Liver (tissue), 8 donors: ENCODE measurements at regions not wholly inside any gene's neighbourhood (a gene's known extent, or its start where the extent isn't known, plus 50 kb on each side); places are given as distances from the start of the nearest gene placed in this dataset.

Experiments used
- DNase-seq: peaks from one replicate; pipeline ENCODE4 v3.0.0-alpha.2; 2017; ENCODE audit warnings: low spot score
- H3K27ac ChIP-seq, 2 donors: one replicate each; pipeline ENCODE4 v1.7.0; 2013; ENCODE audit warnings: inconsistent platforms in 2 of 2, low read length in 2 of 2, control low read depth in 1 of 2, low read depth in 1 of 2, mild to moderate bottlenecking in 1 of 2
- H3K27me3 ChIP-seq, 4 donors: one replicate each; pipeline versions ENCODE4 v1.6.1 to v1.7.0; 2013; ENCODE audit warnings: low read length in 3 of 4, inconsistent platforms in 1 of 4, mild to moderate bottlenecking in 1 of 4, moderate library complexity in 1 of 4; ENCODE audit not compliant: control insufficient read depth in 4 of 4, insufficient read depth in 4 of 4
- H3K36me3 ChIP-seq, 4 donors: one replicate each; pipeline versions ENCODE4 v1.6.1 to v1.7.0; 2013; ENCODE audit warnings: low read length in 3 of 4, mild to moderate bottlenecking in 3 of 4, low read depth in 1 of 4, moderate library complexity in 1 of 4; ENCODE audit not compliant: control insufficient read depth in 4 of 4, insufficient read depth in 3 of 4
- H3K4me1 ChIP-seq, 4 donors: one replicate each; pipeline versions ENCODE4 v1.6.1 to v1.7.0; 2013; ENCODE audit warnings: low read length in 3 of 4, mild to moderate bottlenecking in 3 of 4, moderate library complexity in 1 of 4; ENCODE audit not compliant: control insufficient read depth in 4 of 4, insufficient read depth in 4 of 4
- H3K4me3 ChIP-seq, 3 donors: one replicate each; pipeline versions ENCODE4 v1.6.1 to v1.7.0; 2013; ENCODE audit warnings: low read length in 3 of 3, control low read depth in 1 of 3, low read depth in 1 of 3, mild to moderate bottlenecking in 1 of 3
- H3K9ac ChIP-seq, 2 donors: one replicate each; pipeline ENCODE4 v1.7.0; 2013; ENCODE audit warnings: low read length in 2 of 2, mild to moderate bottlenecking in 2 of 2, moderate library complexity in 2 of 2, control low read depth in 1 of 2, low read depth in 1 of 2
- H3K9me3 ChIP-seq, 4 donors: one replicate each; pipeline versions ENCODE4 v1.6.1 to v1.7.0; 2013; ENCODE audit warnings: low read length in 3 of 4; ENCODE audit not compliant: control insufficient read depth in 4 of 4
- EGR1 ChIP-seq, 2 donors: IDR thresholded peaks; 2 replicates each; pipeline ENCODE4 v1.6.1; 2016 to 2018; ENCODE audit warnings: antibody characterized with exemption in 2 of 2, low read depth in 2 of 2
- FOXA1 ChIP-seq: IDR thresholded peaks from 2 replicates; pipeline ENCODE4 v1.6.1; 2016; ENCODE audit warnings: antibody characterized with exemption
- FOXA2 ChIP-seq: IDR thresholded peaks from 2 replicates; pipeline ENCODE4 v1.6.1; 2016; ENCODE audit warnings: antibody characterized with exemption
- GABPA ChIP-seq, 2 donors: IDR thresholded peaks in 1 of 2; conservative IDR thresholded peaks in 1 of 2; 2 replicates each; pipeline ENCODE4 v1.6.1; 2016; ENCODE audit warnings: antibody characterized with exemption in 2 of 2, mild to moderate bottlenecking in 1 of 2, moderate library complexity in 1 of 2
- HNF4A ChIP-seq, 2 donors: conservative IDR thresholded peaks; 2 replicates each; pipeline ENCODE4 v1.6.1; 2016; ENCODE audit warnings: antibody characterized with exemption in 2 of 2, mild to moderate bottlenecking in 2 of 2
- HNF4G ChIP-seq: IDR thresholded peaks from 2 replicates; pipeline ENCODE4 v1.6.1; 2016; ENCODE audit warnings: antibody characterized with exemption
- JUND ChIP-seq, 2 donors: IDR thresholded peaks; 2 replicates each; pipeline ENCODE4 v1.6.1; 2016; ENCODE audit warnings: antibody characterized with exemption in 2 of 2
- NR2F2 ChIP-seq: IDR thresholded peaks from 2 replicates; pipeline ENCODE4 v1.6.1; 2016; ENCODE audit warnings: antibody characterized with exemption
- RAD21 ChIP-seq, 2 donors: IDR thresholded peaks; 2 replicates each; pipeline ENCODE4 v1.6.1; 2016; ENCODE audit warnings: antibody characterized with exemption in 2 of 2, mild to moderate bottlenecking in 2 of 2
- RXRA ChIP-seq, 2 donors: IDR thresholded peaks; 2 replicates each; pipeline ENCODE4 v1.6.1; 2017 to 2018; ENCODE audit warnings: antibody characterized with exemption in 2 of 2, mild to moderate bottlenecking in 1 of 2
- SP1 ChIP-seq: IDR thresholded peaks from 2 replicates; pipeline ENCODE4 v1.6.1; 2018; ENCODE audit warnings: antibody characterized with exemption, mild to moderate bottlenecking
- TAF1 ChIP-seq: conservative IDR thresholded peaks from 2 replicates; pipeline ENCODE4 v1.6.1; 2016; ENCODE audit warnings: antibody characterized with exemption, mild to moderate bottlenecking
- YY1 ChIP-seq: IDR thresholded peaks from 2 replicates; pipeline ENCODE4 v1.6.1; 2016; ENCODE audit warnings: antibody characterized with exemption, mild to moderate bottlenecking
- WGBS: extraction: QIAGEN DNeasy Blood & Tissue Kit; methylation state at CpG from one replicate; pipeline ENCODE4 v1.1.7; 2013; 5-methylcytosine and 5-hydroxymethylcytosine counted together
- TF ChIP-seq, protein P1 (sequence below): fragments of 150-350 bp; IDR thresholded peaks from 2 replicates; pipeline ENCODE4 v1.5.1; 2017; ENCODE audit warnings: improper control_type of control experiment, low read depth, low read length; ENCODE audit not compliant: missing input control
- TF ChIP-seq, protein P2 (sequence below): IDR thresholded peaks from 2 replicates; pipeline ENCODE4 v1.6.1; 2016; ENCODE audit warnings: antibody characterized with exemption
- TF ChIP-seq, protein P3 (sequence below): IDR thresholded peaks from 2 replicates; pipeline ENCODE4 v1.6.1; 2016; ENCODE audit warnings: antibody characterized with exemption
- TF ChIP-seq, protein P4 (sequence below): IDR thresholded peaks from 2 replicates; pipeline ENCODE4 v1.6.1; 2016; ENCODE audit warnings: antibody characterized with exemption, mild to moderate bottlenecking
- TF ChIP-seq, protein P5 (sequence below): IDR thresholded peaks from 2 replicates; pipeline ENCODE4 v1.6.1; 2016; ENCODE audit warnings: antibody characterized with exemption
- donor health status: healthy.
- donor health status: healthy.
- donor health status: healthy.
- donor health status: healthy.
- donor health status: healthy.

DNA sequence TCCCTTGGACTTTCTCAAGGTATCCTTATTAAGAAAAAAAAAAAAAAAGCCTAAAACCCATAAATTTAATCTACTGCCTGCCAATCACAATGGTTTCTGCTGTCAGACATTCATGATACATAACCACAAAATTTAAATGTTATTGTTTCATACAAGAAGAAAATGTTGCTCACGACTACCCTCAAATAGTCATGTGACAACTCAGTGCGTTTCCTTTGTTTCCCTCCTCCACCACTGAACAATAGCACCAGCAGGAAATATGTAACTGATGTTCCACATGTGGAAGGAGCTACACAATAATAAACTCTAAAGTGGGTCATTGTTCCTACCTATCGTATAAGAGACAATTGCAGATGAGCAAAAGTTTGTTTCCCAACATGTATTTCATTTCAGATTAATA is 244.1 kb upstream of the EDNRA start:
- Histone ChIP-seq H3K27me3 (peaks cover 0 to 2% (median 0%) of the 10 kb centered on the region in 4 donors), H3K9ac (no peak overlapping the region), H3K9me3 (peaks cover 0 to 3% (median 0%) of the 10 kb centered on the region in 4 donors), H3K4me3 (no peak overlapping the region), H3K27ac (no peak overlapping the region), H3K36me3 (no peaks in the 10 kb centered on the region), H3K4me1 (no peaks in the 10 kb centered on the region)
- WGBS: 65% methylated on average over 3 of the region's 3 CpGs
- DNase-seq: no peak
- TF ChIP-seq FOXA2 (no peak), NR2F2 (no peak), FOXA1 (no peak), RXRA (IDR thresholded peaks at IDR 0.05) (no peak), HNF4A (conservative IDR thresholded peaks at IDR 0.05) (no peak), GABPA (IDR thresholded peaks at IDR 0.05 in 1 of 2, conservative IDR thresholded peaks at IDR 0.05 in 1 of 2) (no peak), SP1 (no peak), JUND (IDR thresholded peaks at IDR 0.05) (no peak), EGR1 (IDR thresholded peaks at IDR 0.05; ENCODE audit: low read depth in 2 of 2) (no peak), RAD21 (IDR thresholded peaks at IDR 0.05) (no peak), YY1 (no peak), HNF4G (no peak), TAF1 (no peak)
- TF ChIP-seq, protein P1, sequence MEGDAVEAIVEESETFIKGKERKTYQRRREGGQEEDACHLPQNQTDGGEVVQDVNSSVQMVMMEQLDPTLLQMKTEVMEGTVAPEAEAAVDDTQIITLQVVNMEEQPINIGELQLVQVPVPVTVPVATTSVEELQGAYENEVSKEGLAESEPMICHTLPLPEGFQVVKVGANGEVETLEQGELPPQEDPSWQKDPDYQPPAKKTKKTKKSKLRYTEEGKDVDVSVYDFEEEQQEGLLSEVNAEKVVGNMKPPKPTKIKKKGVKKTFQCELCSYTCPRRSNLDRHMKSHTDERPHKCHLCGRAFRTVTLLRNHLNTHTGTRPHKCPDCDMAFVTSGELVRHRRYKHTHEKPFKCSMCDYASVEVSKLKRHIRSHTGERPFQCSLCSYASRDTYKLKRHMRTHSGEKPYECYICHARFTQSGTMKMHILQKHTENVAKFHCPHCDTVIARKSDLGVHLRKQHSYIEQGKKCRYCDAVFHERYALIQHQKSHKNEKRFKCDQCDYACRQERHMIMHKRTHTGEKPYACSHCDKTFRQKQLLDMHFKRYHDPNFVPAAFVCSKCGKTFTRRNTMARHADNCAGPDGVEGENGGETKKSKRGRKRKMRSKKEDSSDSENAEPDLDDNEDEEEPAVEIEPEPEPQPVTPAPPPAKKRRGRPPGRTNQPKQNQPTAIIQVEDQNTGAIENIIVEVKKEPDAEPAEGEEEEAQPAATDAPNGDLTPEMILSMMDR: no peak
- TF ChIP-seq, protein P2, sequence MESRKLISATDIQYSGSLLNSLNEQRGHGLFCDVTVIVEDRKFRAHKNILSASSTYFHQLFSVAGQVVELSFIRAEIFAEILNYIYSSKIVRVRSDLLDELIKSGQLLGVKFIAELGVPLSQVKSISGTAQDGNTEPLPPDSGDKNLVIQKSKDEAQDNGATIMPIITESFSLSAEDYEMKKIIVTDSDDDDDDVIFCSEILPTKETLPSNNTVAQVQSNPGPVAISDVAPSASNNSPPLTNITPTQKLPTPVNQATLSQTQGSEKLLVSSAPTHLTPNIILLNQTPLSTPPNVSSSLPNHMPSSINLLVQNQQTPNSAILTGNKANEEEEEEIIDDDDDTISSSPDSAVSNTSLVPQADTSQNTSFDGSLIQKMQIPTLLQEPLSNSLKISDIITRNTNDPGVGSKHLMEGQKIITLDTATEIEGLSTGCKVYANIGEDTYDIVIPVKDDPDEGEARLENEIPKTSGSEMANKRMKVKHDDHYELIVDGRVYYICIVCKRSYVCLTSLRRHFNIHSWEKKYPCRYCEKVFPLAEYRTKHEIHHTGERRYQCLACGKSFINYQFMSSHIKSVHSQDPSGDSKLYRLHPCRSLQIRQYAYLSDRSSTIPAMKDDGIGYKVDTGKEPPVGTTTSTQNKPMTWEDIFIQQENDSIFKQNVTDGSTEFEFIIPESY: no peak
- TF ChIP-seq, protein P3, sequence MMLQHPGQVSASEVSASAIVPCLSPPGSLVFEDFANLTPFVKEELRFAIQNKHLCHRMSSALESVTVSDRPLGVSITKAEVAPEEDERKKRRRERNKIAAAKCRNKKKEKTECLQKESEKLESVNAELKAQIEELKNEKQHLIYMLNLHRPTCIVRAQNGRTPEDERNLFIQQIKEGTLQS: no peak
- TF ChIP-seq, protein P4, sequence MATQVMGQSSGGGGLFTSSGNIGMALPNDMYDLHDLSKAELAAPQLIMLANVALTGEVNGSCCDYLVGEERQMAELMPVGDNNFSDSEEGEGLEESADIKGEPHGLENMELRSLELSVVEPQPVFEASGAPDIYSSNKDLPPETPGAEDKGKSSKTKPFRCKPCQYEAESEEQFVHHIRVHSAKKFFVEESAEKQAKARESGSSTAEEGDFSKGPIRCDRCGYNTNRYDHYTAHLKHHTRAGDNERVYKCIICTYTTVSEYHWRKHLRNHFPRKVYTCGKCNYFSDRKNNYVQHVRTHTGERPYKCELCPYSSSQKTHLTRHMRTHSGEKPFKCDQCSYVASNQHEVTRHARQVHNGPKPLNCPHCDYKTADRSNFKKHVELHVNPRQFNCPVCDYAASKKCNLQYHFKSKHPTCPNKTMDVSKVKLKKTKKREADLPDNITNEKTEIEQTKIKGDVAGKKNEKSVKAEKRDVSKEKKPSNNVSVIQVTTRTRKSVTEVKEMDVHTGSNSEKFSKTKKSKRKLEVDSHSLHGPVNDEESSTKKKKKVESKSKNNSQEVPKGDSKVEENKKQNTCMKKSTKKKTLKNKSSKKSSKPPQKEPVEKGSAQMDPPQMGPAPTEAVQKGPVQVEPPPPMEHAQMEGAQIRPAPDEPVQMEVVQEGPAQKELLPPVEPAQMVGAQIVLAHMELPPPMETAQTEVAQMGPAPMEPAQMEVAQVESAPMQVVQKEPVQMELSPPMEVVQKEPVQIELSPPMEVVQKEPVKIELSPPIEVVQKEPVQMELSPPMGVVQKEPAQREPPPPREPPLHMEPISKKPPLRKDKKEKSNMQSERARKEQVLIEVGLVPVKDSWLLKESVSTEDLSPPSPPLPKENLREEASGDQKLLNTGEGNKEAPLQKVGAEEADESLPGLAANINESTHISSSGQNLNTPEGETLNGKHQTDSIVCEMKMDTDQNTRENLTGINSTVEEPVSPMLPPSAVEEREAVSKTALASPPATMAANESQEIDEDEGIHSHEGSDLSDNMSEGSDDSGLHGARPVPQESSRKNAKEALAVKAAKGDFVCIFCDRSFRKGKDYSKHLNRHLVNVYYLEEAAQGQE: no peak
- TF ChIP-seq, protein P5, sequence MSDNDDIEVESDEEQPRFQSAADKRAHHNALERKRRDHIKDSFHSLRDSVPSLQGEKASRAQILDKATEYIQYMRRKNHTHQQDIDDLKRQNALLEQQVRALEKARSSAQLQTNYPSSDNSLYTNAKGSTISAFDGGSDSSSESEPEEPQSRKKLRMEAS: no peak
